RKO (cell line): ENCODE measurements at regions not wholly inside any gene's neighbourhood (a gene's known extent, or its start where the extent isn't known, plus 50 kb on each side); places are given as distances from the start of the nearest gene placed in this dataset.

ENCODE experiments used
- DNase-seq: peaks from one replicate; pipeline ENCODE4 v3.0.0-alpha.2; 2016; ENCODE audit warnings: low spot score

GRCh38 chr2:196361606-196362326 is 190.4 kb upstream of the STK17B start:
- DNase-seq = no peak

DNA sequence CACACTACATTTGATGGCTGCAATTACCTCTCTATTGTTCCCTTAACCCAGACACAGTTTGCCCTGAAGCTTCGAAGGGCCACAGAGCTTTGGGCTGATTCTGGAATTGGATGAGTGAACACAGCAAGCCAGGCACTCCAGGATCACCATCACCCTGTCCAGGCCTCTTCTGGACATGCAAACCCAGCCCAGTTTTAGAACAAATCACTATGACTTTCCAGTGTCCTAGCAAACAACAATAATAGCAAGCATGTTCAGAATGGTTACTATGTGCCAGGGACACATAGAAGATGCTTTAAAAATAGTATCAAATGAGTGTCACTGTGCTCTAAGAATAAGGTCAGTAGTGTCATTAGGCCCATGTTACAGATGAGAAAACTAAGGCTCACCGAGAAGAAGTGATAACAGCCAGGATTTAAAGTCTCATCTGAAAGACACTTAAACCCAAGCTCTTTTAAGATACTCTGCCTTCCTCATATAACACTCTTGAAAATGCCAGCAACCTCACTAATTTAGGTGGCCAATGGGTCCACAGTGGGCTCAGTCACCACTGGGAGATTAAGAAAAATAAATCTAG is 191.7 kb upstream of the STK17B start:
- DNase-seq = no peak

- DNase-seq = no peak
These were observed 193.8 kb upstream of the STK17B start for GRCh38 chr2:196365145-196365544.

DNA sequence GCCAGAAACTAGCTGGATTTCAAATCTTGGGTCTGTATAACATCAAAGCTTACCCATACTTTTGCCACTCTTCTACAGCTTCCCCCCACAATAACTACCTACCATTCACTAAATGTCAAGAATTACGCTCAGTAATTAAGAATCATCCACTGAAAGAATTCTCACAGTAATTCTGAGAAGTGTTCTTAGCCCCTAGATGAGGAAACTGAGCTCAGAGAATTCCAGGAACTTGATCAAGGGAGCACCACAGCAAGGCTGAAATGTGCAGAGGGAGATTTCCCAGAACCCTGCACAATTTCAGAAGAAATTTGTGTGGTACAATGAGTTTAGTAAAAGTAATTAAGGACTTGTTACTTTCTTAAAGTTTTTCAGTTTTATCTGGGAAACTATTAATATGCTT is 194.5 kb upstream of the STK17B start:
- DNase-seq = no peak

- DNase-seq = no peak
These were observed 196.3 kb upstream of the STK17B start for GRCh38 chr2:196367633-196368032.

- DNase-seq = no peak
These were observed 197.3 kb upstream of the STK17B start for GRCh38 chr2:196368546-196369225.

DNA sequence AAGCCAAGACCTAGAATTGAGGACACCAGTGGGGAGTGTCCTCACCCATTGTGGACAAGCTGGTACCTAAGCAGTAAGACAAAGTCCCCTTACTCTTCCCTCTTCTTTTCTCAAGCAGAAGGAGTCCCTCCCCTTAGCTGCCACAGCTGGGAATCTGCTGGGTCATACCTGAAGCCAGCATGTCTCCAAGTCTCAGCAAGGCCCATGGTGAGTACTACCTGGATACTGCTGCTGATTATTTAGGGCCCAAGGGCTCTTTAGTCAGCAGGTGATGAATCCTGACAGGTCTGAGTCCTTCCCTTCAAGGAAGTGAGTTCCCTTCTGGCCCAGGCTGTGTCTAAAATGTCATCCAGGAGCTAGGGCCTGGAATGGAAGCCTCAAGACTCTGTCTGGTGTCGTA is 198.6 kb upstream of the STK17B start:
- DNase-seq = no peak

- DNase-seq = no peak
These were observed 199.0 kb upstream of the STK17B start for GRCh38 chr2:196370381-196370780.

DNA sequence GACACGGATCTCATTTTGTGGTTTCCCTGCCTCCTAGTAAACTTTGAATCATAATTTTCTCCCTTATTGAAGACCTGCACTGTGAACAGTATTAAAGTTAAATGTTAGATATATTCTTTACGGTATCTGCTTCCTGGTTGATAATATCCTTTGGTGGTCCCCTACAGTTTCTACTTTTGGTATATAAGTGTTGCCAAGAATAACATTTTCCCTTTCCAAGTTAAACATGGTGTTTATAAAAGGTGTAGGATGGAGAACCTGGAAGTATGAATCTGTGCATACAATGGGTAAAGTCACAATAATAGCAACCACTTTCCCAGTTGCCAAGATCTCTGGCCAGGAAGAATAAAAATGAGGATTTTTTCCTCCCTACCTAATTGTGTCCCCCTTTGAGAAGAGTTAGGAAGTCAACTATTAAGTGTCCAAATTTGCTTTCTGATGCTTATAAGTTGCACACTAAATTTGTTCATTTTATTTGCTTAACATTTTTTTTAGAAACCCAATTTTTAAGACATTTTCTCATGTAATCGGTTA is 201.0 kb upstream of the STK17B start:
- no peak for DNase-seq

DNA sequence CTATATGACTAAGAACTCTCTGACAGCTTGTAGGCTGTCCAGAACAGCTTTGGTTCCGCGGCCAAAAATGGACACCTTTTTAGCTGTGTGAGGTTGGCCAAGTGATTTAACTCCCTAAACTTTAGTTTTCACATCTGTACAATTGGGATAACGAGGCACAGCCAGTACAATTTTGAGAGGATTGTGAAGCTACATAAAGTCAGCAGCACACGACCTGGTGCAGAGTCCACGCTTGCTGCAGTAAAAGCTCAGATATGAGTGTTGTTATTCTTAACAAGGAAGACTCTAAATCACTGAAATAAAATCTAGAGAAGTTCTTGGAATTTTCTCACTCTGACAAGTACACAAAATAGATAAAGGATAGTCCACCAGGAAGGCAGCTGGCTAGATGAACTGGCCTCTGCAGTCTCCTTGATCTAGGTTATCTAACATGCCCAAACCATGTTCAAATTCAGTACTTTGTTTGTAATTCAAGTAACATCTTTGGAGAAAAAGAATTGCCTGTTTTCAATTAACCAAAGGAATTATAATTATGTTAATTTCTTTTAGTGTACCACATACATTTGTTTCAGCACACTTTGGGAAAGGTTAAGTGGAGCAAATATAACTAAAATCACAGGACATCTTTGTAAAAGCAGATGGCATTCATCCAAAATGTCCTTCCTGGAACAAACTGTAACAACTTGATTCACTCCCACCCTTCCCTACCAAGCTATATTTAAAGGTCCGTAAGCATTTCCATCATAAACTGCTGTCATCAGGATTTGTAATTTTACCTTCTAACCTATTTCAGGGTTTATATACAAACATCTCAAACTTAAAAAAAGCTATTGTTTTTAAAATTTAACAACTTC is 201.7 kb upstream of the STK17B start:
- no peak for DNase-seq

GRCh38 chr2:196376984-196377877 is 205.9 kb upstream of the STK17B start:
- DNase-seq = no peak

GRCh38 chr2:196379600-196379999 is 208.2 kb upstream of the STK17B start:
- DNase-seq = no peak

- no peak for DNase-seq
These were observed 208.7 kb upstream of the STK17B start for GRCh38 chr2:196380098-196380497.

DNA sequence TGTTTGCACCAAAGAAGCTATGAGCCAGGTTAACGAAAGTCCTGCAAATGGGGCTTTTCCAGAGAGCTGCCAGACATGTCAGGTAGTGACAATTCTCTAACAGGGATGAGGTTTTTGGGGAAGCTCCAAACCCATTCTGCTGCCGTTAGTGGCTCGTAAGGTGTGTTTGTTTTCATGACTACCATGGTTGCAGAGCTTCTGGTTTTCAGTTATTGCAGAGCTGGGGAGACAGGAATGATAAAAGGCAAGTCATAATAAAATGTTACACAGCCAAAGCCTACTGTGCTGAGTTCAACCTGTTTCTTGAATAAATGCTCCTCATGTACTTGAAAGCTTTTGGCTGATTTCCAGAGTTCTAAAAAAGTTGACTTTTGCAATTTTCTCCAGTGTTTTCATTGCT is 209.2 kb upstream of the STK17B start:
- no peak for DNase-seq

DNA sequence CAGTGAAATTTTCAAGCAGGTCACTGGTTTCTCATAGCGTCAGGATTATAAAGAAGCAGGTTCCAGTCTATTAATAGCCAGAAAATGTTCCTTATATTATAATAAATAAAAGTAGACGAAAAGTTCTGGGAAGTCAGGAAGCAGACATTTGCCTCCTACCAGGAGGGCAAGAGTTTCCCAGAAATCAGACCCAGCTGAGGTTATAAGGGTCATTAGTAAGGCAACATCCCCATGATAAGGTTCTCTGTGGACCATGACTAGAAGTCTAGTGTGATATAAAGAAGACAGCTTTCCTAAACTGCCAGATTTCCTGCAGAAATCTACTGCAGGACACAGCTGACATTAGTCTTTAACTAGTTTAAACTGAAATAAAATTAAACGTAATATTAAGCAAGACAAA is 210.1 kb upstream of the STK17B start:
- no peak for DNase-seq

DNA sequence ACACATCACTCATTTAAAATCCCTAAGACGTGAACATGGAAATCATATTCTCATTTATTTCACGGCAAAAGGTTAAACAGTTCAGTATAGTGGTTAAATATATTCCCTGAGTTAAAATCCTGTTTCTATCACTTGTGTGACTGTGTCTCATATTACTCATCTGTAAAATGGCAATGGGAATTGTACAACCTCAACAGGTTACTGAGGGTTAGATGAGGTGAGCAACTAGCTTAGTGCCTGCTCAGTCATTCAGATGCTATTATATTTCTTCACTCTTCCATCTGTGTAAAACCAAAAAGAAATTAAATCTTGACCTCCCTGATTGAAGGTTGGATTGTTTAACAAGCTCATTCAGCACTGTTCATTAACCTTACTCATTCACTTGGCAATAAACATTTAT is 212.4 kb upstream of the STK17B start:
- no peak for DNase-seq

GRCh38 chr2:196384729-196385128 is 213.4 kb upstream of the STK17B start:
- DNase-seq = no peak

GRCh38 chr2:196389670-196390069 is 218.3 kb upstream of the STK17B start:
- DNase-seq = no peak

DNA sequence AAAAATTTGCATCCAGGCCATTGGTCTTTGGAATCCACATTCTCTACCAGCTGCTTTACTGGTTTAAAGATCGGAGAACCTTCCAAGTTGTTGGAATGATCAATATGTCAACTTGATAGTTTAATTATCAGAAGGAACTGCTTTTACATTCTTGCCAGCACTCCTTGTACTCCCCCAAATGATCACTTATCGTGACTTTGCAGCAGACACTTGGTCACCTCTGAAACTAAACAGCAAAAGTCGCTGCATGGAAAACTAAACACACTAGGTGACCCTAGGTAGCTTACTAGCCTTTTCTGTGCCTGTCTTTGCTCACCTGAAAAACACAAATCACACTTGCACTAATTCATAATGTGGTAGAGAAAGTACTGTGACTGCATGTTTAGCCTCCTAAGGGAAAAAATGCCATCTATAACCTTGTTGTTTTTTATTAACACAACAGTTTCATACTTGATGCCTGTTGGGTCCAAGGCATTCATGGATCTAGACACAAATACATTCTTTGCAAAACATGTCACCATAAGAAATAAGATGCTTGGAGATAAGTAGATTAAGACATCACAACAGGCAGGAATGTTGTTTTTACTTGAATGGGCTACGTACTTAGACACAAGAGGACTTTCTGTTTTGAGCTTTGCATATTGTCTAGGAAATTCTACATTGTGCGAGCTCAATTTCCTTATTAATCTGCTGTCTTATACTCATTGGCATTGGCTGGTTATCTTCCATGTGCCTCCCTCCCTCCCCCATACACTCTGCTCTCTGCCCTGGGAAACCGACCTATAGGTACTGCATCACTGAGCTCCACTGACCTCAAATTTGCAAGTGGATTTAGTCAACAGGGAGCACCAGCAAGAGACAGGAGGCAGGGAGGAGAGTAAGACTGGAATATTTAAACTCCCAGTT is 219.1 kb upstream of the STK17B start:
- DNase-seq = no peak

GRCh38 chr2:196391149-196391479 is 219.7 kb upstream of the STK17B start:
- no peak for DNase-seq
